Activated CD4-positive, alpha-beta T cell treated with anti-CD3 and anti-CD28 coated beads, Interleukin-2, amount 50 U/mL, for 24 hours (primary cell): ENCODE measurements at regions not wholly inside any gene's neighbourhood (a gene's known extent, or its start where the extent isn't known, plus 50 kb on each side); places are given as distances from the start of the nearest gene placed in this dataset.

ENCODE experiments used
- DNase-seq, 2 donors: peaks; one replicate each; pipeline ENCODE4 v3.0.0-alpha.2; 2020; ENCODE audit warnings: low read depth in 1 of 2, low spot score in 1 of 2

DNA sequence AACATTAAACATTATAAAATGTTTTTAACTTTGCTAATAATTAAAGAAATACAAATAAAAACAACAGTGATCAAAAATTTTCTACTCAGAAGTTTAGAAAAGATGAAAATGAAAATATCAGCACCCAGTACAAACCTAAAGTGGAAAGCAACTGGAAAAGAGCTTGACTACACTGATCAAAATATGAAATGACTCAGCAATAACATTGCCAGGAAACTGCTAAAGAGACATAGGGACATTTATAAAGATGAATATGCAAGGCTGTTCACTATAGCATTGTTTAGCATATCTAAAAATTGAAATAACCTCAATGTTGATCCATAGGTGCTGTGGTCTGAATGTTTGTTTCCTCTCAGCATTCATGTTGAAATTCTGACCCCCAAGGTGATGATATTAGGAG is 88.5 kb upstream of the NOCT start:
- DNase-seq, result no peak

DNA sequence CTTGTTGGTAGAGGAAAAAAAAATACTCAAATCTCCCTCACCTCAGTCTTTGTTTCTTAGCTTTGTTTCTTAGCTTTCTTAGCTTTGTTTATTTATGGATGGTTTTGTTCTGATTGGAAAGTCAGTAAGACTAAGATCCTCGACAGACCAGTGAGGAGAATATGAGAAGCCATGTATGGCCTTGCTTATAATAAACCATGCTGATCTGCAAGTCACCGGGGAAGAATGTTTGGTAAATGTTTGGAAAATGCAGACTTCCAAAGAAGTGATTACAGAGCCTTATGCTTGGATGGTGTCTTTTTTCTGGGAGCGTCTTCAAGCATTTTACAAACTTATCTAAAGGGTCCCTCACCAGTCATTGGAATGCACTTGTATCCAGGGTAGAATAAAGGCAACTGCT is 90.1 kb upstream of the NOCT start:
- no peak for DNase-seq

DNA sequence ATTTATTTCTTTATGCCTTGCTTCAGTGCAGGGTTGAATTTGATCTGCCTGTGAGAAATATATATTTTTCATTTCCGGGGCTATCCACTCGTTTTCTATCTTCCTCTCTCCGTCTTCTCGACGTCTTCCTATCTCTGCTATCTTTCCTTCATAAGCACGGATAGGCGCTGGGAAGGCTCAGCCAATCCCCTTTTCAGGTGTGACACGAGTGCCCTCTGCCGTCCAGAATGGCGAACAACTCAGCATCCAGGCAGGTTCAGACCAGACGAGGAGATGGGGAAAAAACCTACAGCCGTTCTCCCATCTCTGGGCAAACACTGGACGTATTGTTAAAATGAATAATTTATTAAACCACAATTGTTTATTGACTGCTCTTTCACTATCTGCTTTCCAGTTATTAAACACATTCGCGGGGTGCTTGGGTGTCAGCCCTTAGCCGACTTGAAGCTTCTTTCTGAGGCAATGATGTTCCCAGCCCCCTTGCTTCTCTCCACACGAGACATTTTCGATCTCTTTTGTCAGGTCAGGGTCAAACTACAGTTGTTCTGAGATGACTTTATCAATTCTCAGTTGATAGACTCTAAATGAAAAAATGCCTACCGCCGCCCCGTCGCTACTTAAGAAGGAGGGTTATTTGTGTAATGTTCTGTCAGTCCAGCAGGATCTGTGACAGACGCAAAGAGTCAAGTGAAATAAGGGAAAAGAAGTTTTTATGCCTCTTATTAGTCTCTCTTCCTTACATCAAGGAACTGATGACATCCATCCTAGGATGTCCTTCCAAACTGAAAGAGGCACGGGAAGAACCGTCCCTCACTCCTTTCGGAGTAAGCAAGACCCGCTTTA is 96.3 kb upstream of the NOCT start:
- peak; percentile 6 to 35 for DNase-seq

DNA sequence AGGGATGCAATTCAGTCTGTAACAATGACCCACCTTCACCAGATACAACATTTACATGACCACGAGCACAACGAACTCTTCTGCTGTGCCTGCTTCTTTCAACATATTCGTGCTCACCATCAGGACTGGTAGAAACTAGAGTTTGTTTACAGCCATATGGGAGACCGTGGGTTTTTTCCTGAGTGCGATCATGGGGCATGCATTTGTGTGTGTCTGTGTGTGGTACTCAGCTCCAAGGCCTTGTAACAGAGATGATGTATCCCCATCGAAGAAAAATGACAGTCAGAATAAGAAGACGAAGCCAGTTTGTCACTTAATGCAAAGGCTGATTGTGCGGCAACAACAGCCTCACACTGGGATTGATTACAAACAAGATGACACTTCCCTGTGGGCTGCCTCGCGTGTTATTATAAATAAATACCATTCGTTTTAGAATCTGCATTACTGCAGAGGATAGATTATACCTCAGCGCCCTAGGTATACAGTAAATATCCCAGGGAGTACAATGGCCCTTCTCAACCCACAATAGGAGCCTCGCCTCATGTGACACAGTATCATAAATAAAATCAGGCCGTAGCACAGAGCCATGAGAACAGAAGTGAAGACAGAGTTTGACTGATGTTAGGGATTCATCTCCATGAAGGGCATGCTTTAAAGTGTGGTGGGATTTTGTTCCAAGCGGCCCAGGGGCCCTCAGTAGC is 97.3 kb upstream of the NOCT start:
- no peak for DNase-seq

DNA sequence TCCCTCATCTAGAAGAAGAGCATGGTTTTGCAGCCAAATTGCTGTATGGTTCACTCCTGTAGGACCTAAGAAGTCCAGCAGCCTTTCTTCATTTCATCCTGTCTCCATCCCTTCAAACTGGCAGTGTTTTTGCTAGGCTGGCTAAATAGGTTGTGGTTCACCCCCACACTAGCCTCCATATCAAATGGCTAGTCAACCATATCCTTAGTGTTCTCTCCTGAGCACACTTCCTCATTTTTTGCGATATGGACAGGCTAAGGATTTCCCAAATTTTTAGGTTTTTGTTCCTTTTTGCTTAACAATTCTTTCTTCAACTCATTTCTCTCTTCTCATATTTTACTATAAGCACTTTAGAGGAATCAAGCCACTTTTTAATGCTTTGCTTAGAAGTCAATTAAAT is 98.8 kb upstream of the NOCT start:
- no peak for DNase-seq

DNA sequence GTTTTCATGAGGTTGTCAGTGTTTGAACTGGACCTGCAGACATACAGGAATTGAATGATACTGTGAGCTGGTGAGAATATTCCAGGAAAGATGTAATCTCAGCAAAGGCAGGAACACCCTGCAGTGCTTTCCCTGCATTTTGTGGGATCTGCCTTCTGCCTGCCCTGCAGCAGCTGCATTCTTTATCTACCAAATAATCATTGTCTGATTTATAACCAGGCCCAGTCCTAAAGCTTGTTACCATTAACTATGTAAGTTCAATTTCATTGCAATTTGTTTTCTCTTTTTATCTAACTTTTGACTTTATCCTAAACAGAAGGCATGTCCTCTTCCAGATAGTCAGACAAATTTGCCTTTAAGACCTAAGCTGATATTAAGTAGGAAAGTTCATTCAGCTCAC is 99.8 kb upstream of the NOCT start:
- no peak for DNase-seq

DNA sequence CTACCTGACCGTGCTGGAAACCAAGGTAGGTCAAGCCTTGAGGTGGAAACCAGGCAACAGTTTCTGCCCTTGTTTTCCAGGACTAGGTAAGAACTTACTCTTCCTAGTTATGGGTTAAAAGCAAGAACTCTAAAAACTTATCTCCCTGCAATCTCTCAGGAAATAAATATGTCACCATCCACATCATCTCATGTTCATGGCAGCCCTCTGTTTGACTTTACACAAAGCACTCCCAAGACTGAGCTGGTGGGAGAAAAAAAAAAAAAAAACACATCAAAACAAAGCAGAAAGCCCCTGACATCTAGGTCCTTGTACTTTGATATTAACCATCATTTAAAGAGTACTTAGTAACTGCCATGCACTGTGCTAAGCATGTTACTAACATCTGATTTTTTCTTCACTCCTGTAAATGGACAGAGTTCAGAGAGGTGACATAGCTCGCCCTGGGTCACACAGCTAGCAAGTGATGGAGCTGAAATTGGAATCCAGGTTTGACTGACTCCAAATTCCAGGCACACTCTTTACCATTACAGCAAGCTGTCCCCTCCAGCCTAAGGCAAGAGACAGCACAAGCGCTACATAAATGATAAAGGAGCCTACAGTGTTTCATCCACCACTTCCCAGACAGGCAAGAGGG is 102.8 kb upstream of the NOCT start:
- DNase-seq, result no peak

DNA sequence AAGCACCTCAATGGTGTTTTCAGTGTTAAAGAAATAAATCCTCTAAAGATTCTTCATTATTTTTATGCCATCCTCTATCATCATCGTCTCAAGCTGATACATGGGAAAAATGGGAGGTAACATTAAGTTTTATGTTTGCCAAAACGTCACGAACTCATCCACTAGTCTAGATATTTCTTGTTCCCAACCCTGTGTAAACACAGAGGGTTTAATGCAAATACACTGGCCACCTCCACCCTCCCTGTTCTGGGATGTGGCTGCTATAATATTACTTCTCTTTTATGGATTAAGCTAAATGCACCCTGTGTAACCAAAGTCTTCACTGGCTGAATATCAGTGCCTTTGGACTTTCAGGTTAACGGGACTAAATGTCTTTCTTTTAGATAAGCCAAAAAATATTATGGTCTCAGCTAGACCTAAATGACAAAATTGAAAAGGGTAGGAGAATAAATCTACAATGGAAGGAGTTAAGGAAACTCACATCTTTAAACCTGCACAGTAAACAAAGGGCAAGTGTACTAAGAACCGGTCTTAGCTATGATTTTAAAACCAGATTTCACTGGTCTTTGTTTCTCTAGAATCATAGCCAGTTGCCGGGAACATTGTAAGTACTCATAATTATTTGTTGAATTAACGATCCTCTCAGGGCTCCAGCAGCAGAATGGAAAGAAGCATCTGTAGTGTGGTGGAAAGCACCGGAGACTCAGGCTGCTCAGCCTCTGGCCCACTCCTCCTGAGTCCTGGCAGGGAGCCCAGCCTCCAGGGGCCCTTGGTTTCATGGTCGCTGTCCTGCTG is 103.5 kb upstream of the NOCT start:
- no peak for DNase-seq

DNA sequence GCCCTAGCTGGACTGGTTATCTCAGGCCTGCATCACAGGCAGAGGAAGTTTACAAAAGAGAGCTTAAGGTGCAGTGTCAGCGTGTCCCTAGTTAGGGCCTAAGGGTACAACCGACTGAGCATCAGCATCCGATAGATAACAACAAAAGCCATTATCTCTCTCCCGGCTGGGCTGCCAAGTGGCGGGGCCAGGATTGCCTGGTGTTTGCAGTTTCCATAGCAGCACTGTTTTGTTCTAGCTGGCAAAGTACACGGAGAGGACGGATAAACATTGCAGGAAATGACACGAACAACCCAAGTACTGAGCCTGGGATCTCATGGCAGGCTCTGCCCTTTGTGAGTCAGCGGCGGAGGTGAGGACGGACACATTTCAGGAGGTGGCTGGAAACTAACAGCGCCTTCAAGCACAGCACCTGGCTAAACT is 104.7 kb upstream of the NOCT start:
- DNase-seq, result no peak

DNA sequence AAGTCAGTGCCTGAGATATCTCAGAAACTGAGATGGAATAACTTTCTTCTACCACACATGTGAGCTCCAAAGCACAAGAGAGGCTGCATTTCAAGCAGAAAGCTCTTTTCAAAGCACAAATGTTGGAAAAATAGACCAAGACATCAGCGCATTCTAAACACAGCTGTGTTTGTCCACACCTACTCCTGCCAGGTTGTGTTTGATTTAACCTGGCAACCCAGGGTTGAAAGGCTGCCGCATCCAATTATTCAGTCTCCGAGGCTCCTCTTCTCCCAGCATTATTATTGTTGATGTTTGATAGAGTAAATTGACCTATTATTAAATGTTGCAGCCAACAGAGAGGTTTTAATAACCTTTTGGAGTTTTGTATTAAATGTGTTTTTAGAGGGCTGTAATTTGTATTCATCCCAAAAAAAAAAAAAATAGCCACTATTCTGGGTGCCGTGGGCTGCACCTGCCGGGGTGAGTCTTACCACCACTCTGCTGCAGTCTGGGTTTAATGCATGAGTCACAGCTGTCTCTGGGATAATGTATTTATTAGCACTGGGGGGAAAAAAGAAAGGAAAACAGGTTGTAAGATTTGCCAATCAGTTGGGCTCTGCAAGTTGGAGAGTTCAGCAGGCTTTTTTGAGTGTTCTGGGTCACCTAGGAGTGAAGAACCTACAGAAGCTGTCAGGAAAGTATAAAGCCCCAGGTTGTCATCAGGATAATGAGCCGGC is 105.2 kb upstream of the NOCT start:
- DNase-seq, result no peak

DNA sequence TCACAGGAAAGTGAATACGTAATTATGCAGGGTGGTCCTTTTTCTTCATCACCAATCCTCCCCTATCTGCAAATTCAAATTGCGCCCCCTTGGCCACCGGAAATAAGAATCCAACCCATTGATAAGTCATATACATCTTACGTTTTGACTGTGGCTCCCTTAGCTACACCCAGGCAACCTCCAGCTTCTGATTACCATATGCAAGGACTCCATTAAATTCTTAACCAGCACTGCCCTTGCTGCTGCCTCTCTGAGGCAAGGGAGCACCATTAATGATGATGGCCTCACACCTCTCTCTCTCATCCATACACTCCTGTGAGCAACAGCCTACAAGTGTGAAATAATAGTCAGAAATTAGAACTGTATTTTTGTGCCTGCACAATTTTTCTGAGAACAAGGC is 106.0 kb upstream of the NOCT start:
- no peak for DNase-seq

DNA sequence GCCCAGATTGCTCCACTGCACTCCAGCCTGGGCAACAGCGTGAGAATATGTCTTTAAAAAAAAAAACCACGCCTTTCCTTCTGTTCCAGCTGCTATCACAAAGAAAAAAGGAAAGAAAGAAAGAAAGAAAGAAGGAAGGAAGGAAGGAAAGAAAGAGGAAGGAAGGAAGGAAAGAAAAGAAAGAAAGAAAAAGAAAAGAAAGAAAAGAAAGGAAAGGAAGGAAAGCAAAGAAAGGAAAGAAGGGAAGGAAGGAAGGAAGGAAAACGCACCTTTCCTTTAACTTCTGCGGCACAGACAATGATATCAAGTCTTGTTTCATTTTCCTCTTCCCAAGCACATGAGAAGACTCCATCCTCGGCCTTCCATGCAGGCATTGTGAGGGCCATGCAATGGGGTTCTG is 107.4 kb upstream of the NOCT start:
- no peak for DNase-seq

DNA sequence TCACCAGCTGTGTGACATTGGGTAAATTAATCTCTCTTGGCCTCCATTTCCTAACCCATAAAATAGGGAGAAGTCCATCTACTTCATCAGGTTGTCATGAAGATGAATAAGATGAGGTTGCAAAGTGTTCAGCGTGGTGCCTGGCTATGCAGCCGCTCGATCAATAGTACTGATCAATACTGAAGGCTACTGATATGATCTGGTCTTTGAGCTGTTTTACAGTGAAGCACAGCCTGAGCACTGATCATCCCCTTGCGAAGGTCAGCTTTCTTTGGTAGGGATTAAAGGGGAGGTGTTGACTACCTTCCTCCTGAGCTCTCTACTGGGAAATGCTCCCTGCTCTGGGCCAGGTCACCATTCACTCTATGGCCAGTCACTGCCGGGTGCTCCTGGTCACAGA is 108.4 kb upstream of the NOCT start:
- DNase-seq, result no peak

DNA sequence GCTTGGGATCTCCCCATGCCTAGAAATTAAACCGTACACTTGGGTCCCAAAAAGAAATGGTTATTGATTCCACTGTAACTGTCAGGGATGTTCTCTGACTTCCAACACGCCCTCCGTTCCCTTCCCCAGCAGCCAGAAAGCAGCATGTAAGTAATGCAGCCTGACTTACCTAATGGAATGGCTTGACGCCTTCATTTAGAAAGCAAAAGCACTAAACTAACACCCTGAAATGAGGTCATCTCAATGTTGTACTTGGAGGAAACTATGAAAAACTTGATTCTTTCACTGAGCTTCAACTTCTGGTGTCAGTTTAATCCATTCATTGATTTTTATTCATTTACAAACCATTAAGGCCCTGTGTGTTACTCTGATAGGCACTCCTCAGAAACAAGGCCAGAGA is 110.8 kb upstream of the NOCT start:
- DNase-seq, result no peak

DNA sequence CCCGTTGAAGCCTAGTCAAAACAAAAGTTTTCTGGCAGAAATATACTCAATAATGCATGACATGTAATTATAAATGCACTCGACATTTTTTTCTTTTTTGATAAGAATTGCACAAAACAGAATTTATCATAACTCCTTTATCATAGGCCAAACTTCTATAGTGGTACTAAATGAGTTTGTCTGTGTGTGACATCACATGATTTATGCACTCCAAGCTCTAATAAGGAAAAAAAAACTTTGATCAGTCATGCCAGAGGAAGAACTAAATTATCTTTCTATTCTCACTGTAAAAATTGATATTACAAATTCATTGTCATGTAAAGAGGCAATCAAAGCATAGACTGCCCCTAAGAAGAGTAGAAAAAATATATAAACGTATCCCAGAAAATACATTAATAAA is 112.4 kb upstream of the NOCT start:
- no peak for DNase-seq

DNA sequence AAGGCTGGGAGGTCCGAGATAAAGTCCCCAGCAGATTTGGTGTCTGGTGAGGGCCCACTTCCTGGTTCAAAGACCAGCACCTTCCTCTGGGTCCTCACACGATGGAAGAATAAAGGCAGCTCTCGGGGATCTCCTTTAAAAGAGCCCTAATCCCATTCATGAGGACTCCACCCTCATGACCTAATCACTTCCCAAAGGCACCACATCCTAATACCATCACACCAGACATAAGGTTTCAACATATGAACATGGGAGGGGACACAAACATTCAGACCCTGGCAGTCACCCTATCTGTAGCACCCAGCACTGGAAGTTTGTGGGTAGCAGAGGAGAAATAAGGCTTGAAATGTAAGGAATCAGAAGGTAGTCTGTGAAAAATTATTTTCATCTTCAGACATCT is 112.9 kb upstream of the NOCT start:
- DNase-seq, result no peak

DNA sequence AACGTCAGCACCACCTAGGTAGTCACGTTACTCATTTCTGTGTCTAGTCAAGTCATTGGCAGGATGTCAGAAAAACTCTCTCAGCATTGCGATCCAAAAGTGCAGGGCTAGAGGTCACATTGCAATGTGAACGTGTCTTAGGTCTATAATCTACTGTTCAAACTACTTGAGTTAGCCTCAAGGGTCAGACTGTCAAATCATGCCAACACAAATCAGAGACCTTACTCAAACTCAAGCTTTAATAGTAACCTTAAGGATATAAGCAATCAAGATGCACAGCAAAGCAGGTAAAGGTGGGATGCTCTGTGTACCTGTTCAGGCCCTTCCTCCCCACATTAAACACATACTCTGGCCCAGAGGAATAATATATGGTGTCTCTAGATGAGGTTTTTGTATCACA is 114.4 kb upstream of the NOCT start:
- DNase-seq, result no peak

DNA sequence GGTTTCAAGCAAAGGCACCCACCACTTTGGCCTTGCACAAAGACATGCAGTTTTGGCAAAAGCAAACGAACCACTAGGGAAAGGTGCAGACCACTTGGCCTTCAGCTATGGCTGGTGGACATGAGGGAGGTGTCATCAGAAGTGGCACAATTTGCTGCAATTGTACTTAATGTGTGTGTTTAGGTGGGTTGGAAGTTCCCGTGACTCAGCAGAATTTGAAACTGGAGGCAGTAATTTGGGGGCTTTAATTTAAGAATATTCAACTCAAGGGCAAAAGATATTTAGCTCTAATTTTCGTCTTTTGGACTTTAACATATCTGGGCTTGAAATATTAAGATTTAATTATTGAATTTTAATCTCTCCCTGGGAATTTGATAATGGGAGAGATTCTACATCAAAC is 115.6 kb upstream of the NOCT start:
- no peak for DNase-seq

DNA sequence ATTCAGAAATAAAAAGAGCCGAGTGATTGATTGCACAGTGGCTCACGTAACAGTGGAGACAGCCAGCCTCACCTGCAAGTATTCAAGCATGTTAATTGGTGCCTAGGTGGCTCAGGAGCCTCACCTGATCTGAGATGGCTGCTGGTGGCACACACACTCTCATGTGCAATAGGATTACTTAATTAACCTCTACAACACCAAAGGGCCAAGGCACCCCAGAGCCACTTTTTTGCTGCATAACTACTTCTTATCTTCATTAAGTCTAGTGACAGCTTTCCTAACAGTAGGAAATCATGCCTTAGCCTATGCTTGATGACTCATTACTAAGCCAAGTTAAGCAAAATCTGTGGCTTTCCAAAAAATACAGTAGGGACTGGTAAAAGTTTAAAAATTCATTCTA is 117.3 kb upstream of the NOCT start:
- DNase-seq, result no peak

DNA sequence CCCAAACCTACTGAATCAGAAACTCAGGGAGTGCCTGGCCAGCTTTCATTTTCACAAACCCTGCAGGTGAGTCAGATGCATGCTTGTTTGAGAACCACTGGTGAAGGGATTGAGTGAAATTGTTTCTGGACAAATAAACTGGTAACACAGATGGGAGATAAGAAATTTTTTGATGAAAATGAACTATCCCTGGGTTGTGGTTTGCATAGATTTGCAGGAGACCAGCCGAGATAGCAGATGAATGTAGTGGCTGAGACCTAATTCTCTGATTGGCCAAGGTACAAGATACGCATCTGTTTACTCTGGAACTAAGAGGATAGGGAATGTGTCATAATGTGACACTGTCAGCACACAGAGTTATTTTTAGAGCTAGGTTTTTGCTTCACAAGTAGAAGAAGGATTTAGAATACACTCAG is 117.8 kb upstream of the NOCT start:
- no peak for DNase-seq

DNA sequence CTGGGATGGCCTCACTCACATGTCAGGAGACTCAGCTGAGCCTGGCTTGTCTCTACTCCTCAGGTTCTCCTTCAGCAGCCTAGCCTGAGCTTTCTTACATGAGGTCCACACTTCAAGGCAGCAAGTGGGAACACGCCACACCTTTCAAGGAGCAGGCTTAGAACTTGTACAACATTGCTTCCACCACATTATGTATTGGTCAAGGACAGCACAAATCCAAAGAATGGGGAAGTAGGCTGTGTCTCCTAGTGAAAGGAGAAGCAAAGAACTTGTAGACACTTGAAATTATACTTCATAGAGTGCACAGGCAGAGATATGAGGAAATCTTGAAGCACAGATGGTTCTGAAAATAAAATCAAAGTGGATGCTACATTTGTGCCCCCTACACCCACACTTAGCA is 120.9 kb upstream of the NOCT start:
- no peak for DNase-seq
